Small intestine (tissue), 7 donors: ENCODE measurements at regions not wholly inside any gene's neighbourhood (a gene's known extent, or its start where the extent isn't known, plus 50 kb on each side); places are given as distances from the start of the nearest gene placed in this dataset.
"Not testable (repeated sequence)": the region's sequence is repeated elsewhere in the genome, so short reads cannot be mapped to it uniquely, and the experiment has no call there.

ENCODE experiments used
- DNase-seq, 2 donors: peaks; one replicate each; pipeline versions ENCODE4 v3.0.0 to v3.0.0-alpha.2; 2013
- FAIRE-seq: peaks from 2 replicates; lab custom pipeline; 2012; peaks lifted over from hg19 to GRCh38; lab: Jason Lieb, UNC
- H3K27ac ChIP-seq, 3 donors: one replicate each; pipeline ENCODE4 v1.5.1; 2013; ENCODE audit warnings: low read length in 2 of 3, mild to moderate bottlenecking in 2 of 3, control low read depth in 1 of 3, inconsistent platforms in 1 of 3, low read depth in 1 of 3, moderate library complexity in 1 of 3
- H3K27me3 ChIP-seq, 3 donors: one replicate each; pipeline ENCODE4 v1.6.1; 2013; ENCODE audit warnings: low read length in 3 of 3, inconsistent platforms in 1 of 3; ENCODE audit not compliant: control insufficient read depth in 3 of 3, insufficient read depth in 3 of 3
- H3K36me3 ChIP-seq, 3 donors: one replicate each; pipeline ENCODE4 v1.6.1; 2013; ENCODE audit warnings: low read length in 3 of 3, inconsistent platforms in 1 of 3, low read depth in 1 of 3, mild to moderate bottlenecking in 1 of 3, moderate library complexity in 1 of 3; ENCODE audit not compliant: control insufficient read depth in 3 of 3, insufficient read depth in 2 of 3
- H3K4me1 ChIP-seq, 3 donors: one replicate each; pipeline ENCODE4 v1.6.1; 2013; ENCODE audit warnings: low read length in 2 of 3, inconsistent platforms in 1 of 3, low read depth in 1 of 3, mild to moderate bottlenecking in 1 of 3, moderate library complexity in 1 of 3; ENCODE audit not compliant: control insufficient read depth in 3 of 3, insufficient read depth in 2 of 3
- H3K4me3 ChIP-seq, 3 donors: one replicate each; pipeline ENCODE4 v1.5.1; 2013; ENCODE audit warnings: low read length in 3 of 3, control low read depth in 1 of 3, inconsistent platforms in 1 of 3, low read depth in 1 of 3, mild to moderate bottlenecking in 1 of 3, moderate library complexity in 1 of 3
- H3K9me3 ChIP-seq, 2 donors: one replicate each; pipeline ENCODE4 v1.6.1; 2013; ENCODE audit warnings: low read depth in 1 of 2, low read length in 1 of 2; ENCODE audit not compliant: control insufficient read depth in 2 of 2, insufficient read depth in 1 of 2
- WGBS, 3 donors: extraction: QIAGEN DNeasy Blood & Tissue Kit; methylation state at CpG; one replicate each; pipeline ENCODE4 v1.1.7; 2013; 5-methylcytosine and 5-hydroxymethylcytosine counted together
- donor health status: healthy with polysubstance abuse.
- donor health status: control.
- donor health status: control.
- donor health status: Bipolar disorder and iron deficiency.
- donor health status: healthy.

GRCh38 chr11:33527738-33528137 lies 172.9 kb downstream of the C11orf91 start:
- H3K9me3 ChIP-seq, H3K4me3 ChIP-seq, DNase-seq, H3K36me3 ChIP-seq, FAIRE-seq, H3K4me1 ChIP-seq, H3K27me3 ChIP-seq, H3K27ac ChIP-seq: not testable (repeated sequence)
- 75 to 83% (median 75%) methylated on average over 4 of the region's 4 CpGs for WGBS, 3 donors

DNA sequence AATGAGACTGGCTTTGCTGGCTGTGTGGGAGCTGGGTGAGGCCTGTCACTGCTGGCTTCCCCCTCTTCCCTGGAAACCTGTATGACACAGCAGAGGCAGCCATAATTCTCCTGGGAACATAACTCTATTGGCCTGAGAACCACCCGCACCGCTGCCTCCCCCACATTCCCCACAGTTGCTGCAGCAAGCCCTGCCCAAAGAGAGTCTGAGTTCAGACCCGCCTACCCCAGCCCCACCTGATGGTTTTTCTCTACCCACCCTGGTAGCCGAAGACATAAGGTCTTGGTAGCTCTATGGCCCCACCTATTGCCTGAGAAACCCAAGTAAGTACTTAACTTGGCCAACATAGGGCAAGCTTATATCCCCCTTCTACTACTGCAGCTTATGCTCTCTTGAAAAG lies 174.8 kb downstream of the C11orf91 start:
- H3K27ac ChIP-seq = no peak overlapping the region

DNA sequence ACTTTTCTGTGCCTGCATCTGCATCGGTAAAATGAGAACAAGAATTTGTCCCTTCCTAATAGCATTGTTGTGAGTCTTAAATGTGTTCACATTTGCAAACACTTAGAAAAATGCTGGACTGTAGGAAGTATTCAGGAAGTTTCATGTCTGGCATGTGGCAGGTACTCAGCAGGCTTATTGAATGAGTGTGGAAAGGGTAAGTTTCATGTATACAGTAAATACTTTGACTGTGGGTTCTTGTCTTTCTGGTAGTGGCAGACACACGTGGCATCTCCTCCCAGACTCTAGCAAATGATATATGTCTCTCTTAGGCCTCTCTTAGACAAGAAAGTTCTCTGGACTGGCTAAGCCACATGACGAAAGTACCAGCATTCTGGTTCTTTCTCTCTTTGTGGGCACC lies 179.2 kb downstream of the C11orf91 start:
- 62 to 87% (median 73%) methylated on average over 3 of the region's 3 CpGs for WGBS, 3 donors
- Histone ChIP-seq H3K27ac (no peak overlapping the region), H3K4me1 (no peaks in the 10 kb centered on the region), H3K9me3 (peaks cover 0 to under 1% of the 10 kb centered on the region in 2 donors), H3K27me3 (peaks cover 0 to 6% (median 3%) of the 10 kb centered on the region in 3 donors), H3K4me3 (no peak overlapping the region), H3K36me3 (no peaks in the 10 kb centered on the region)
- DNase-seq = no peak
- no peak for FAIRE-seq

More for the DNA sequence above, 174.8 kb downstream of the C11orf91 start:
- H3K36me3 ChIP-seq = no peaks in the 10 kb centered on the region
- no peaks in the 10 kb centered on the region for H3K4me1 ChIP-seq
- peaks cover 0 to 6% (median 3%) of the 10 kb centered on the region in 3 donors for H3K27me3 ChIP-seq
- DNase-seq = no peak
- WGBS, 3 donors = 73 to 88% (median 82%) methylated on average over 4 of the region's 4 CpGs
- peaks cover 0 to 3% of the 10 kb centered on the region in 2 donors for H3K9me3 ChIP-seq
- no peak for FAIRE-seq
- H3K4me3 ChIP-seq = no peak overlapping the region

DNA sequence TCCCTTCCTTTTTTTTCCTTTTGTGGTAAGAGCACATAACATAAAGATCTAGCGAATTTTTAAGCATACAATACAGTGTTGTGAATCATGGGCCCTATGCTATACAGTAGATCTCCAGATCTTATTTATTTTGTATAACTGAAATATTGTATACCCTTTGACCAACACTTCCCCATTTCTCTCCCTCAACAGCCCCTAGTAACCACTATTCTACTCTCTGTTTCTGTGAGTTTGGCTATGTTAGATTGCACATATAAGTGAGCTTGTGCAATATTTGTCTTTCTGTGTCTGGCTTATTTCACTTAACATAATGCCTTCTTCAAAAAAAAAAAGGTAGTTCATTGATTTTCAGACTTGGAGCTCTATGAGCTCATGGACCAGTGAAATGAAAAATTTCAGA lies 180.5 kb downstream of the C11orf91 start:
- no peak for FAIRE-seq
- WGBS, 3 donors = 6 to 85% (median 12%) methylated on average over 1 of the region's 1 CpG
- no peaks in the 10 kb centered on the region for H3K9me3 ChIP-seq
- no peaks in the 10 kb centered on the region for H3K36me3 ChIP-seq
- no peak overlapping the region for H3K27ac ChIP-seq
- no peaks in the 10 kb centered on the region for H3K4me1 ChIP-seq
- peaks cover 0 to 4% (median 1%) of the 10 kb centered on the region in 3 donors for H3K27me3 ChIP-seq
- no peak overlapping the region for H3K4me3 ChIP-seq
- DNase-seq = no peak

GRCh38 chr11:33515347-33515746 lies 185.3 kb downstream of the C11orf91 start:
- 59 to 63% (median 62%) methylated on average over 5 of the region's 5 CpGs for WGBS, 3 donors
- Histone ChIP-seq H3K27me3 (peaks cover 0 to 3% (median 3%) of the 10 kb centered on the region in 3 donors), H3K9me3 (no peaks in the 10 kb centered on the region), H3K4me3 (no peak overlapping the region), H3K27ac (no peak overlapping the region), H3K36me3 (no peaks in the 10 kb centered on the region), H3K4me1 (no peaks in the 10 kb centered on the region)
- DNase-seq (no peak), FAIRE-seq (no peak)

- Histone ChIP-seq H3K9me3 (no peaks in the 10 kb centered on the region), H3K27ac (no peak overlapping the region), H3K4me1 (no peaks in the 10 kb centered on the region), H3K27me3 (peaks cover 0 to 3% (median 3%) of the 10 kb centered on the region in 3 donors), H3K36me3 (no peaks in the 10 kb centered on the region), H3K4me3 (no peak overlapping the region)
- 69 to 71% (median 69%) methylated on average over 6 of the region's 6 CpGs for WGBS, 3 donors
- DNase-seq = no peak
- FAIRE-seq = no peak
Measured at GRCh38 chr11:33514079-33514925, 186.3 kb downstream of the C11orf91 start.

DNA sequence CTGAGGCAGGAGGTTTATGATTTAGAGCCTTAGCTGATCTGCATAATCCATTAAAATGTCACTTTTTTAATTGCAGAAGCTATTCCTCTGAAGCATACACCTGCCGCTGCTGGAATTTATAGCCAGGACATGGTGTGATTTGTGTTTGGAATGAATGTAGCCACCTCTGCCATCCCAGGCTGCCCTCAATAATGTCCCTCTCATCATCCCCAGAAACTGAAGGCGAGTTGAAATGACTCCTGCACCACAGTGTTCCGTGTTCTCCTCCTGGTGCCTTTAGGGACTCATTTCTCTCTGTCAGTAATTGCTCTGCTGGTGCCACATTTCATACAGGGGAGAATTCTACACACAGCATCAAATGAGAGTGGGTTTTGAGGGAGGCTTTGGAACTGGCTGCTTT lies 191.0 kb downstream of the C11orf91 start:
- no peak overlapping the region for H3K4me3 ChIP-seq
- FAIRE-seq (no peak), DNase-seq (no peak)
- no peaks in the 10 kb centered on the region for H3K27me3 ChIP-seq
- H3K9me3 ChIP-seq = no peaks in the 10 kb centered on the region
- no peaks in the 10 kb centered on the region for H3K36me3 ChIP-seq
- 68 to 82% (median 79%) methylated on average over 3 of the region's 3 CpGs for WGBS, 3 donors
- H3K27ac ChIP-seq = no peak overlapping the region
- no peaks in the 10 kb centered on the region for H3K4me1 ChIP-seq

DNA sequence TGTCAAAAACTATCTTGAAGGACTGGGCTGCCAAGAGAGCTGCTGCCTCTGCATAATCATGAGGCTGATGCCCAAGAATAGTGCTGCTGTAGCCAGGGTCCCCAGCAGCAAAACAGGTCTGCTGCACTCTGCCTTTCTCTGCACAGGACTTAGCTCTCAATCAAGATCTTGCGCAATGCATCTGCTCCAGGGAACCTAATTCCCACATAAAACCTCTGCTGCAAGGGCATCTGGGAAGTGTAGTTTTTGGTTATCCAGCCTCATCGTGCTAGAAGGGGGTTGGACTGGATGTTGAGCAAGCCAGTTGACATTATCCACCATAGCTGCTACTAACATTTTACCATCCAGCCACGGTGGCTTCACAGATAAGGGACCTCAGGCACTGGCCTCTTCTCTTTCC lies 192.7 kb downstream of the C11orf91 start:
- H3K36me3 ChIP-seq = no peaks in the 10 kb centered on the region
- no peaks in the 10 kb centered on the region for H3K27me3 ChIP-seq
- DNase-seq = peak; percentile 23 to 61
- no peaks in the 10 kb centered on the region for H3K9me3 ChIP-seq
- 11 to 41% (median 21%) methylated on average over 3 of the region's 3 CpGs for WGBS, 3 donors
- no peak overlapping the region for H3K27ac ChIP-seq
- no peaks in the 10 kb centered on the region for H3K4me1 ChIP-seq
- no peak for FAIRE-seq
- no peak overlapping the region for H3K4me3 ChIP-seq
